ENCODE measurements at regions not wholly inside any gene's neighbourhood (a gene's known extent, or its start where the extent isn't known, plus 50 kb on each side); places are given as distances from the start of the nearest gene placed in this dataset.

GRCh38 chr20:9949563-9949962 is 85.2 kb upstream of the ANKEF1 start:
- Histone ChIP-seq H2AFZ (ENCODE audit: low read length) (no peak overlapping the region), H3K9me3 (ENCODE audit: low read length) (no peaks in the 10 kb centered on the region), H3F3A (ENCODE audit: low read length, unreplicated experiment) (no peaks in the 10 kb centered on the region), H3K4me3 (ENCODE audit: low read length) (no peak overlapping the region), H3K4me2 (ENCODE audit: low read length) (no peak overlapping the region), H3K4me1 (ENCODE audit: insufficient read depth, low read length) (peaks cover 15% of the 10 kb centered on the region), H3K27ac (ENCODE audit: low read length) (no peak overlapping the region), H3K36me3 (ENCODE audit: low read depth, low read length) (no peaks in the 10 kb centered on the region), H3K79me2 (ENCODE audit: low read length) (no peaks in the 10 kb centered on the region), H3K9ac (ENCODE audit: low read length) (no peak overlapping the region), H4K20me1 (ENCODE audit: low read length) (no peaks in the 10 kb centered on the region), H3K9me2 (replicated peaks; ENCODE audit: low read length) (no peaks in the 10 kb centered on the region), H3K27me3 (ENCODE audit: low read length) (no peaks in the 10 kb centered on the region)
- intact Hi-C loops (cut with micrococcal nuclease) = no loop called here
- DNase-seq (no peak), ATAC-seq (no peak)
- BruUV-seq (replicated peaks) = no TSS peak
- ChIA-PET POLR2A (ENCODE audit: unreplicated experiment) (no interaction called here), CTCF (no interaction called here)
- no peak for TF ChIP-seq EZH2 (IDR thresholded peaks at IDR 0.05; ENCODE audit: low read length, unreplicated experiment)
- TF ChIP-seq CTCF (conservative IDR thresholded peaks at IDR 0.05; ENCODE audit: low read depth, low read length) = no peak
- no peak for TF ChIP-seq EZH2phosphoT487 (IDR thresholded peaks at IDR 0.05; ENCODE audit: borderline replicate concordance, low read length)

GRCh38 chr20:9945408-9945807 is 89.4 kb upstream of the ANKEF1 start:
- POLR2A ChIA-PET (ENCODE audit: unreplicated experiment) = interaction anchor here (0.6 kb wide), 2 partner anchors 265 to 1926 kb away, joined by 3 to 6 read pairs; partner anchors contain the start of gene TMX4
- Histone ChIP-seq H3K9me2 (replicated peaks; ENCODE audit: low read length) (no peaks in the 10 kb centered on the region), H3K79me2 (ENCODE audit: low read length) (no peaks in the 10 kb centered on the region), H3K9ac (ENCODE audit: low read length) (no peak overlapping the region), H2AFZ (ENCODE audit: low read length) (no peak overlapping the region), H3K27me3 (ENCODE audit: low read length) (no peaks in the 10 kb centered on the region), H3F3A (ENCODE audit: low read length, unreplicated experiment) (no peaks in the 10 kb centered on the region), H3K4me1 (ENCODE audit: insufficient read depth, low read length) (peaks cover 15% of the 10 kb centered on the region), H3K4me2 (ENCODE audit: low read length) (peak overlapping the region; percentile 9; the same call in 1 of the 2 replicates), H3K9me3 (ENCODE audit: low read length) (no peaks in the 10 kb centered on the region), H3K36me3 (ENCODE audit: low read depth, low read length) (no peaks in the 10 kb centered on the region), H3K27ac (ENCODE audit: low read length) (peak overlapping the region; percentile 74), H3K4me3 (ENCODE audit: low read length) (no peak overlapping the region), H4K20me1 (ENCODE audit: low read length) (no peaks in the 10 kb centered on the region)
- intact Hi-C loops (cut with micrococcal nuclease) = no loop called here
- CTCF ChIA-PET = no interaction called here
- peak; percentile 99 for ATAC-seq
- TF ChIP-seq CTCF (conservative IDR thresholded peaks at IDR 0.05; ENCODE audit: low read depth, low read length) (no peak), EZH2phosphoT487 (IDR thresholded peaks at IDR 0.05; ENCODE audit: borderline replicate concordance, low read length) (no peak), EZH2 (IDR thresholded peaks at IDR 0.05; ENCODE audit: low read length, unreplicated experiment) (no peak)
- BruUV-seq (replicated peaks) = no TSS peak
- DNase-seq = peak; percentile 86

GRCh38 chr20:9942736-9943135 is 92.1 kb upstream of the ANKEF1 start:
- ChIA-PET POLR2A (ENCODE audit: unreplicated experiment) (interaction anchor here (0.7 kb wide), 1 partner anchor 21 kb away, joined by 3 read pairs; no protein-coding TSS in a partner anchor), CTCF (no interaction called here)
- ATAC-seq (no peak), DNase-seq (no peak)
- Histone ChIP-seq H3F3A (ENCODE audit: low read length, unreplicated experiment) (no peaks in the 10 kb centered on the region), H3K79me2 (ENCODE audit: low read length) (no peaks in the 10 kb centered on the region), H3K4me1 (ENCODE audit: insufficient read depth, low read length) (peaks cover 15% of the 10 kb centered on the region), H3K9ac (ENCODE audit: low read length) (no peak overlapping the region), H2AFZ (ENCODE audit: low read length) (no peak overlapping the region), H3K36me3 (ENCODE audit: low read depth, low read length) (no peaks in the 10 kb centered on the region), H3K27ac (ENCODE audit: low read length) (no peak overlapping the region), H3K9me3 (ENCODE audit: low read length) (no peaks in the 10 kb centered on the region), H3K9me2 (replicated peaks; ENCODE audit: low read length) (no peaks in the 10 kb centered on the region), H4K20me1 (ENCODE audit: low read length) (no peaks in the 10 kb centered on the region), H3K4me3 (ENCODE audit: low read length) (no peak overlapping the region), H3K4me2 (ENCODE audit: low read length) (no peak overlapping the region), H3K27me3 (ENCODE audit: low read length) (no peaks in the 10 kb centered on the region)
- BruUV-seq (replicated peaks) = no TSS peak
- no peak for TF ChIP-seq EZH2phosphoT487 (IDR thresholded peaks at IDR 0.05; ENCODE audit: borderline replicate concordance, low read length)
- TF ChIP-seq CTCF (conservative IDR thresholded peaks at IDR 0.05; ENCODE audit: low read depth, low read length) = no peak
- no peak for TF ChIP-seq EZH2 (IDR thresholded peaks at IDR 0.05; ENCODE audit: low read length, unreplicated experiment)
- intact Hi-C loops (cut with micrococcal nuclease) = no loop called here
